Neuronal stem cell (in vitro differentiated cells): ENCODE measurements at regions not wholly inside any gene's neighbourhood (a gene's known extent, or its start where the extent isn't known, plus 50 kb on each side); places are given as distances from the start of the nearest gene placed in this dataset.

ENCODE experiments used
- DNase-seq: peaks from one replicate; pipeline ENCODE4 v3.0.0-alpha.2; 2013; ENCODE audit warnings: low spot score
- H2AFZ ChIP-seq: one replicate; pipeline ENCODE4 v1.6.1; 2013; ENCODE audit warnings: mild to moderate bottlenecking, low read length, inconsistent platforms
- H2AK5ac ChIP-seq: 2 replicates; pipeline ENCODE4 v1.6.1; 2013; ENCODE audit warnings: low read depth, mild to moderate bottlenecking, inconsistent platforms, low read length, moderate library complexity, mixed read lengths
- H2BK120ac ChIP-seq: 2 replicates; pipeline ENCODE4 v1.6.1; 2013; ENCODE audit warnings: low read depth, mild to moderate bottlenecking, inconsistent platforms, low read length, moderate library complexity, mixed read lengths
- H2BK12ac ChIP-seq: one replicate; pipeline ENCODE4 v1.6.1; 2013; ENCODE audit warnings: low read length, inconsistent platforms
- H2BK15ac ChIP-seq: 2 replicates; pipeline ENCODE4 v1.6.1; 2013; ENCODE audit warnings: mild to moderate bottlenecking, low read length, inconsistent platforms, mixed read lengths
- H2BK5ac ChIP-seq: one replicate; pipeline ENCODE4 v1.6.1; 2013; ENCODE audit warnings: inconsistent platforms, mild to moderate bottlenecking, low read length, moderate library complexity
- H3K14ac ChIP-seq: one replicate; pipeline ENCODE4 v1.6.1; 2013; ENCODE audit warnings: low read length, inconsistent platforms
- H3K18ac ChIP-seq: 2 replicates; pipeline ENCODE4 v1.6.1; 2013; ENCODE audit warnings: low read length, inconsistent platforms
- H3K23ac ChIP-seq: 2 replicates; pipeline ENCODE4 v1.6.1; 2013; ENCODE audit warnings: low read depth, mild to moderate bottlenecking, mixed read lengths, low read length, inconsistent platforms; ENCODE audit not compliant: poor library complexity
- H3K27ac ChIP-seq: replicated peaks from 3 replicates; pipeline ENCODE4 v1.5.1; 2013; ENCODE audit warnings: low read length, inconsistent platforms
- H3K27me3 ChIP-seq, 3 experiments: 2 replicates each; pipeline ENCODE4 v1.6.1; 2013; ENCODE audit warnings: low read length in 3 of 3, mild to moderate bottlenecking in 2 of 3, inconsistent platforms in 1 of 3, low read depth in 1 of 3, mixed read lengths in 1 of 3, moderate library complexity in 1 of 3; ENCODE audit not compliant: control insufficient read depth in 3 of 3, insufficient read depth in 3 of 3
- H3K36me3 ChIP-seq, 2 donors: replicated peaks in 1 of 2; 2 replicates each; pipeline ENCODE4 v1.6.1; 2013; ENCODE audit warnings: low read length in 2 of 2; ENCODE audit not compliant: control insufficient read depth in 2 of 2, insufficient read depth in 2 of 2
- H3K4ac ChIP-seq: 2 replicates; pipeline ENCODE4 v1.6.1; 2013; ENCODE audit warnings: inconsistent platforms, mild to moderate bottlenecking, low read length, moderate library complexity
- H3K4me1 ChIP-seq, 2 donors: 1 replicate in 1 of 2; 2 replicates in 1 of 2; pipeline ENCODE4 v1.6.1; 2013; ENCODE audit warnings: low read length in 2 of 2, low read depth in 1 of 2; ENCODE audit not compliant: control insufficient read depth in 2 of 2, insufficient read depth in 1 of 2
- H3K4me2 ChIP-seq: one replicate; pipeline ENCODE4 v1.6.1; 2013; ENCODE audit warnings: mild to moderate bottlenecking, low read length, inconsistent platforms; ENCODE audit not compliant: insufficient read depth, poor library complexity, severe bottlenecking
- H3K4me3 ChIP-seq, 2 donors: 2 replicates each; pipeline ENCODE4 v1.5.1; 2013; ENCODE audit warnings: low read length in 2 of 2, mild to moderate bottlenecking in 2 of 2, inconsistent platforms in 1 of 2, moderate library complexity in 1 of 2
- H3K79me1 ChIP-seq: one replicate; pipeline ENCODE4 v1.6.1; 2013; ENCODE audit warnings: low read depth, mild to moderate bottlenecking, inconsistent platforms, low read length, moderate library complexity
- H3K9ac ChIP-seq: one replicate; pipeline ENCODE4 v1.6.1; 2013; ENCODE audit warnings: mild to moderate bottlenecking, low read depth, low read length, inconsistent platforms; ENCODE audit not compliant: poor library complexity
- H3K9me3 ChIP-seq, 2 donors: replicated peaks in 1 of 2; 2 replicates each; pipeline versions ENCODE3 to v1.6.1; 2013; ENCODE audit warnings: low read length in 2 of 2, mild to moderate bottlenecking in 2 of 2, inconsistent platforms in 1 of 2, low read depth in 1 of 2, mixed read lengths in 1 of 2, moderate library complexity in 1 of 2; ENCODE audit not compliant: control insufficient read depth in 2 of 2, insufficient read depth in 1 of 2
- H4K8ac ChIP-seq: one replicate; pipeline ENCODE4 v1.6.1; 2013; ENCODE audit warnings: low read depth, mild to moderate bottlenecking, inconsistent platforms, low read length, moderate library complexity
- H4K91ac ChIP-seq: one replicate; pipeline ENCODE4 v1.6.1; 2013; ENCODE audit warnings: low read length, low read depth, mild to moderate bottlenecking, inconsistent platforms; ENCODE audit not compliant: poor library complexity
- WGBS, 2 donors: extraction: QIAGEN DNeasy Blood & Tissue Kit; methylation state at CpG; one replicate each; pipeline ENCODE4 v1.1.7; 2013; ENCODE audit warnings: missing lambda C conversion rate in 2 of 2, mixed read lengths in 1 of 2; ENCODE audit not compliant: insufficient read length in 2 of 2, insufficient replicate concordance in 1 of 2; ENCODE audit errors: extremely low coverage in 2 of 2; 5-methylcytosine and 5-hydroxymethylcytosine counted together

- H2BK12ac ChIP-seq = no peak overlapping the region
- H2AK5ac ChIP-seq = no peak overlapping the region
- H3K27ac ChIP-seq = no peak overlapping the region
- no peak overlapping the region for H3K4me3 ChIP-seq
- H3K4me1 ChIP-seq = peaks cover 3% of the 10 kb centered on the region in 2 donors
- no peak overlapping the region for H2BK120ac ChIP-seq
- H3K79me1 ChIP-seq = peaks cover 2% of the 10 kb centered on the region
- DNase-seq = no peak
- no CpG with 5 or more reads among the region's 2 CpGs for WGBS, 2 donors
- H3K36me3 ChIP-seq = no peaks in the 10 kb centered on the region
- H3K14ac ChIP-seq = no peak overlapping the region
- no peak overlapping the region for H2BK15ac ChIP-seq
- no peak overlapping the region for H4K8ac ChIP-seq
- H2BK5ac ChIP-seq = no peak overlapping the region
- H3K4ac ChIP-seq = no peak overlapping the region
- no peak overlapping the region for H3K4me2 ChIP-seq
- no peak overlapping the region for H4K91ac ChIP-seq
- no peak overlapping the region for H2AFZ ChIP-seq
- H3K18ac ChIP-seq = no peak overlapping the region
- no peaks in the 10 kb centered on the region for H3K27me3 ChIP-seq
- H3K23ac ChIP-seq = no peak overlapping the region
- no peak overlapping the region for H3K9ac ChIP-seq
- H3K9me3 ChIP-seq = no peaks in the 10 kb centered on the region
These were observed 294.9 kb downstream of the DLEU7 start for GRCh38 chr13:50548586-50548985.

GRCh38 chr13:50549221-50549942 lies 294.1 kb downstream of the DLEU7 start:
- Histone ChIP-seq H3K36me3 (no peaks in the 10 kb centered on the region), H3K27me3 (no peaks in the 10 kb centered on the region), H2BK15ac (no peak overlapping the region), H3K23ac (no peak overlapping the region), H4K91ac (no peak overlapping the region), H3K27ac (no peak overlapping the region), H2AK5ac (no peak overlapping the region), H3K4ac (no peak overlapping the region), H2BK120ac (no peak overlapping the region), H3K79me1 (peaks cover 2% of the 10 kb centered on the region), H2BK5ac (no peak overlapping the region), H3K9ac (no peak overlapping the region), H2AFZ (no peak overlapping the region), H2BK12ac (no peak overlapping the region), H3K4me1 (peaks cover 0 to 3% of the 10 kb centered on the region in 2 donors), H3K9me3 (no peaks in the 10 kb centered on the region), H4K8ac (no peak overlapping the region), H3K14ac (no peak overlapping the region), H3K4me3 (peak overlapping the region in 1 of 2 donors; percentile 42), H3K18ac (no peak overlapping the region), H3K4me2 (no peak overlapping the region)
- WGBS, 2 donors = no CpG with 5 or more reads among the region's 4 CpGs
- no peak for DNase-seq

GRCh38 chr13:50550151-50550550 lies 293.3 kb downstream of the DLEU7 start:
- peaks cover 2% of the 10 kb centered on the region for H3K79me1 ChIP-seq
- no peak overlapping the region for H3K18ac ChIP-seq
- H2BK15ac ChIP-seq = no peak overlapping the region
- H3K23ac ChIP-seq = no peak overlapping the region
- no peak overlapping the region for H3K4ac ChIP-seq
- H3K36me3 ChIP-seq = no peaks in the 10 kb centered on the region
- no peak overlapping the region for H2BK120ac ChIP-seq
- H2AFZ ChIP-seq = no peak overlapping the region
- H3K9ac ChIP-seq = no peak overlapping the region
- H3K4me2 ChIP-seq = no peak overlapping the region
- no peak overlapping the region for H3K4me3 ChIP-seq
- H2AK5ac ChIP-seq = no peak overlapping the region
- H2BK12ac ChIP-seq = no peak overlapping the region
- H3K14ac ChIP-seq = no peak overlapping the region
- H3K27me3 ChIP-seq = no peaks in the 10 kb centered on the region
- no peak overlapping the region for H4K8ac ChIP-seq
- no peak overlapping the region for H4K91ac ChIP-seq
- H2BK5ac ChIP-seq = no peak overlapping the region
- no peaks in the 10 kb centered on the region for H3K9me3 ChIP-seq
- no peak for DNase-seq
- no peak overlapping the region for H3K27ac ChIP-seq
- peaks cover 0 to 3% of the 10 kb centered on the region in 2 donors for H3K4me1 ChIP-seq
- whole genome bisulfite sequencing, 2 donors = no CpG with 5 or more reads among the region's 1 CpG

- H2BK12ac ChIP-seq = no peak overlapping the region
- H2AFZ ChIP-seq = no peak overlapping the region
- H3K9ac ChIP-seq = no peak overlapping the region
- no peak overlapping the region for H4K8ac ChIP-seq
- H3K79me1 ChIP-seq = no peaks in the 10 kb centered on the region
- no peak overlapping the region for H3K4ac ChIP-seq
- H3K36me3 ChIP-seq = no peaks in the 10 kb centered on the region
- no peak overlapping the region for H2BK15ac ChIP-seq
- H3K4me2 ChIP-seq = no peak overlapping the region
- H3K4me3 ChIP-seq = no peak overlapping the region
- no peaks in the 10 kb centered on the region for H3K9me3 ChIP-seq
- H3K23ac ChIP-seq = no peak overlapping the region
- H2BK5ac ChIP-seq = no peak overlapping the region
- DNase-seq = no peak
- no peaks in the 10 kb centered on the region for H3K27me3 ChIP-seq
- H2BK120ac ChIP-seq = no peak overlapping the region
- no CpG with 5 or more reads among the region's 1 CpG for WGBS, 2 donors
- H3K4me1 ChIP-seq = peaks cover 0 to 3% of the 10 kb centered on the region in 2 donors
- H3K18ac ChIP-seq = no peak overlapping the region
- no peak overlapping the region for H3K14ac ChIP-seq
- no peak overlapping the region for H4K91ac ChIP-seq
- no peak overlapping the region for H3K27ac ChIP-seq
- H2AK5ac ChIP-seq = no peak overlapping the region
These were observed 291.0 kb downstream of the DLEU7 start for GRCh38 chr13:50552424-50552966.
